ENCODE measurements at regions not wholly inside any gene's neighbourhood (a gene's known extent, or its start where the extent isn't known, plus 50 kb on each side); places are given as distances from the start of the nearest gene placed in this dataset.

DNA sequence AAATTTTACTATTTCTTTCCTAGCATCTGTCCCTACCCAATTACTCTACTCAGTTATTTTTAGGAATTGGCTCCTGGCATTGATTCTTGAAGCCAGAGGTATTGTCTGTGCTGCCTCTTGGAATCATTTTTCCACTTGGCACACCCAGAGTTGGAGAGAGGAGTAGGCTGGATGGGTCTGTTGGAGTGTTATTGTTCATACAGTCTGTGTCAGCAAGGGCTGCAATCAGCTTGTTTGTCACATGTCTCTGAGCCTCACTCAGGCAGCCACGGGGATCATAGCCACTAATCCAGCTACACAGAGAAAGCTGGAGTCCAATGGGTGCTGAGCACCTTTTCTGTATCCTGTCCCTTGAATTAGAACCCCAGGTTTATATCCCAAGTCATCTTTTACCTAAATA lies 176.0 kb upstream of the DYRK2 start:
- H3K36me3 ChIP-seq (ENCODE audit: control insufficient read depth in 2 of 2, extremely low read depth in 1 of 2, insufficient read depth in 2 of 2, low read length in 2 of 2), result no peaks in the 10 kb centered on the region

More for the DNA sequence above, 176.0 kb upstream of the DYRK2 start:
- Histone ChIP-seq H3K9ac (replicated peaks; ENCODE audit: extremely low read depth, insufficient read depth, low read length) (no peak overlapping the region), H3K4me3 (replicated peaks in 1 of 3; ENCODE audit: insufficient read depth in 1 of 3, low read depth in 1 of 3, low read length in 3 of 3) (no peak overlapping the region), H3K9me1 (replicated peaks; ENCODE audit: control insufficient read depth, extremely low read depth, insufficient read depth, low read length) (no peaks in the 10 kb centered on the region), H3K9me3 (replicated peaks; ENCODE audit: control insufficient read depth, insufficient read depth, low read length) (no peaks in the 10 kb centered on the region), H4K20me1 (replicated peaks; ENCODE audit: control insufficient read depth, extremely low read depth, insufficient read depth, low read length) (no peaks in the 10 kb centered on the region), H3K4me2 (ENCODE audit: insufficient read depth, low read length) (no peak overlapping the region), H3K27me3 (ENCODE audit: control insufficient read depth in 2 of 2, insufficient read depth in 2 of 2, low read length in 2 of 2) (no peaks in the 10 kb centered on the region), H2AFZ (ENCODE audit: low read depth, low read length) (no peak overlapping the region), H3K79me2 (ENCODE audit: control insufficient read depth, insufficient read depth, low read length) (no peaks in the 10 kb centered on the region), H3K4me1 (ENCODE audit: control insufficient read depth, extremely low read depth, insufficient read depth, low read length) (no peaks in the 10 kb centered on the region), H3K27ac (ENCODE audit: insufficient read depth, low read depth, low read length) (no peak overlapping the region)
- dilution Hi-C loops (cut with MboI; ENCODE audit: extremely low pct_ligation_motif_present, low sequenced_read_pairs) (no loop called here), intact Hi-C loops (cut with micrococcal nuclease) (no loop called here)
- TF ChIP-seq MYC (IDR thresholded peaks at IDR 0.05; ENCODE audit: low read depth, low read length), result no peak
- TF ChIP-seq GATA2 (IDR thresholded peaks at IDR 0.05; ENCODE audit: insufficient read depth, insufficient read length, low read depth, low read length), result no peak
- TF ChIP-seq, protein P1, sequence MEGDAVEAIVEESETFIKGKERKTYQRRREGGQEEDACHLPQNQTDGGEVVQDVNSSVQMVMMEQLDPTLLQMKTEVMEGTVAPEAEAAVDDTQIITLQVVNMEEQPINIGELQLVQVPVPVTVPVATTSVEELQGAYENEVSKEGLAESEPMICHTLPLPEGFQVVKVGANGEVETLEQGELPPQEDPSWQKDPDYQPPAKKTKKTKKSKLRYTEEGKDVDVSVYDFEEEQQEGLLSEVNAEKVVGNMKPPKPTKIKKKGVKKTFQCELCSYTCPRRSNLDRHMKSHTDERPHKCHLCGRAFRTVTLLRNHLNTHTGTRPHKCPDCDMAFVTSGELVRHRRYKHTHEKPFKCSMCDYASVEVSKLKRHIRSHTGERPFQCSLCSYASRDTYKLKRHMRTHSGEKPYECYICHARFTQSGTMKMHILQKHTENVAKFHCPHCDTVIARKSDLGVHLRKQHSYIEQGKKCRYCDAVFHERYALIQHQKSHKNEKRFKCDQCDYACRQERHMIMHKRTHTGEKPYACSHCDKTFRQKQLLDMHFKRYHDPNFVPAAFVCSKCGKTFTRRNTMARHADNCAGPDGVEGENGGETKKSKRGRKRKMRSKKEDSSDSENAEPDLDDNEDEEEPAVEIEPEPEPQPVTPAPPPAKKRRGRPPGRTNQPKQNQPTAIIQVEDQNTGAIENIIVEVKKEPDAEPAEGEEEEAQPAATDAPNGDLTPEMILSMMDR (IDR thresholded peaks at IDR 0.05; ENCODE audit: extremely low read depth in 1 of 2, insufficient read depth in 1 of 2, low read depth in 1 of 2, low read length in 2 of 2), result no peak
- TF ChIP-seq FOS (IDR thresholded peaks at IDR 0.05; ENCODE audit: borderline replicate concordance, insufficient read depth, low read length), result no peak
- TF ChIP-seq EZH2 (IDR thresholded peaks at IDR 0.05; ENCODE audit: borderline replicate concordance, low read depth, low read length, severe bottlenecking), result no peak
- TF ChIP-seq POLR2A (IDR thresholded peaks at IDR 0.05; ENCODE audit: low read depth, low read length), result no peak
- no peak for TF ChIP-seq JUN (IDR thresholded peaks at IDR 0.05; ENCODE audit: borderline replicate concordance, insufficient read depth, insufficient read length, low read depth)
- TF ChIP-seq POLR2AphosphoS5 (IDR thresholded peaks at IDR 0.05; ENCODE audit: insufficient read depth, low read depth, low read length), result no peak
- TF ChIP-seq, protein P2, sequence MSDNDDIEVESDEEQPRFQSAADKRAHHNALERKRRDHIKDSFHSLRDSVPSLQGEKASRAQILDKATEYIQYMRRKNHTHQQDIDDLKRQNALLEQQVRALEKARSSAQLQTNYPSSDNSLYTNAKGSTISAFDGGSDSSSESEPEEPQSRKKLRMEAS (IDR thresholded peaks at IDR 0.05; ENCODE audit: insufficient read depth, insufficient read length), result no peak
- ChIA-PET CTCF (no interaction called here), POLR2A (no interaction called here)
- no peak for FAIRE-seq
- BruUV-seq (replicated peaks), result no TSS peak
- no peak for DNase-seq (ENCODE audit: low read depth, low spot score)
